BJ (cell line): ENCODE measurements at regions not wholly inside any gene's neighbourhood (a gene's known extent, or its start where the extent isn't known, plus 50 kb on each side); places are given as distances from the start of the nearest gene placed in this dataset.

Source experiments
- CTCF ChIA-PET: fragments of 350-600 bp; formaldehyde crosslinking; extraction: SDS; loops from one replicate; lab custom pipeline; 2021; ENCODE audit warnings: antibody characterized with exemption, inconsistent platforms; lab: Yijun Ruan, JAX
- POLR2A ChIA-PET: fragments of 300-600 bp; sonication (Branson Sonifier 250); formaldehyde crosslinking; extraction: SDS; loops from one replicate; lab custom pipeline; 2021; ENCODE audit warnings: antibody characterized with exemption; lab: Charles Lee
- DNase-seq: peaks from one replicate; pipeline ENCODE4 v3.0.0-alpha.2; 2011; ENCODE audit warnings: low read depth
- H3K27me3 ChIP-seq: 2 replicates; pipeline ENCODE4 v1.6.0; 2011; ENCODE audit warnings: low read length; ENCODE audit not compliant: control insufficient read depth, insufficient read depth
- H3K36me3 ChIP-seq: 2 replicates; pipeline ENCODE4 v1.5.1; 2011; ENCODE audit warnings: low read length; ENCODE audit not compliant: control insufficient read depth, insufficient read depth
- H3K4me3 ChIP-seq: 2 replicates; pipeline ENCODE4 v1.5.1; 2011; ENCODE audit warnings: low read depth, mild to moderate bottlenecking, control low read depth, low read length
- CTCF ChIP-seq: IDR thresholded peaks from 2 replicates; pipeline ENCODE4 v1.5.1; 2011; ENCODE audit warnings: low read depth, mild to moderate bottlenecking, control low read depth, inconsistent platforms, low read length, moderate library complexity; ENCODE audit not compliant: insufficient read depth

GRCh38 chr7:18180685-18181084 is 153.0 kb upstream of the PRPS1L1 start:
- ChIA-PET CTCF (no interaction called here), POLR2A (no interaction called here)
- H3K27me3 ChIP-seq, result no peaks in the 10 kb centered on the region

GRCh38 chr7:18189500-18190126 is 162.0 kb upstream of the PRPS1L1 start:
- Histone ChIP-seq H3K4me3 (no peak overlapping the region), H3K36me3 (no peaks in the 10 kb centered on the region), H3K27me3 (no peaks in the 10 kb centered on the region)
- DNase-seq, result no peak
- ChIA-PET CTCF (interaction anchor here (0.6 kb wide), 1 partner anchor 1301 kb away, joined by 3 read pairs; no protein-coding TSS in a partner anchor), POLR2A (no interaction called here)
- no peak for TF ChIP-seq CTCF

More at GRCh38 chr7:18180685-18181084, 153.0 kb upstream of the PRPS1L1 start:
- Histone ChIP-seq H3K4me3 (no peak overlapping the region), H3K36me3 (no peaks in the 10 kb centered on the region)
- no peak for DNase-seq
- TF ChIP-seq CTCF, result no peak

GRCh38 chr7:18191341-18191740 is 163.7 kb upstream of the PRPS1L1 start:
- DNase-seq, result no peak
- TF ChIP-seq CTCF, result no peak
- H3K36me3 ChIP-seq, result no peaks in the 10 kb centered on the region

GRCh38 chr7:18191862-18192625 is 164.4 kb upstream of the PRPS1L1 start:
- ChIA-PET CTCF (no interaction called here), POLR2A (no interaction called here)
- TF ChIP-seq CTCF, result no peak

More at GRCh38 chr7:18191341-18191740, 163.7 kb upstream of the PRPS1L1 start:
- ChIA-PET POLR2A (no interaction called here), CTCF (no interaction called here)
- no peak overlapping the region for H3K4me3 ChIP-seq
- H3K27me3 ChIP-seq, result no peaks in the 10 kb centered on the region

GRCh38 chr7:18194616-18195015 is 167.0 kb upstream of the PRPS1L1 start:
- DNase-seq, result no peak
- H3K4me3 ChIP-seq, result no peak overlapping the region
- no peak for TF ChIP-seq CTCF
- ChIA-PET CTCF (no interaction called here), POLR2A (no interaction called here)
- H3K27me3 ChIP-seq, result no peaks in the 10 kb centered on the region
- no peaks in the 10 kb centered on the region for H3K36me3 ChIP-seq

More at GRCh38 chr7:18191862-18192625, 164.4 kb upstream of the PRPS1L1 start:
- DNase-seq, result no peak
- Histone ChIP-seq H3K27me3 (no peaks in the 10 kb centered on the region), H3K4me3 (no peak overlapping the region), H3K36me3 (no peaks in the 10 kb centered on the region)
